SK-N-SH treated with all-trans-retinoic acid at 6 μM for 48 hours (cell line): ENCODE measurements at regions not wholly inside any gene's neighbourhood (a gene's known extent, or its start where the extent isn't known, plus 50 kb on each side); places are given as distances from the start of the nearest gene placed in this dataset.

Experiments
- ATAC-seq: fragments of 200-7000 bp; cut with Tn5 transposase; 3 replicates; pipeline ENCODE4 v1.9.1; 2020; ENCODE audit warnings: mild to moderate bottlenecking, moderate library complexity
- ARNTL ChIP-seq: fragments of 450-650 bp; formaldehyde crosslinking; IDR thresholded peaks from 2 replicates; pipeline ENCODE4 v1.5.0; 2020; ENCODE audit warnings: low read depth, mild to moderate bottlenecking, moderate library complexity, borderline replicate concordance
- BACH2 ChIP-seq: fragments of 250-450 bp; sonication (Bioruptor Pico); IDR thresholded peaks from 2 replicates; pipeline ENCODE4 v1.9.0; 2021; ENCODE audit warnings: mild to moderate bottlenecking, borderline replicate concordance
- CREB5 ChIP-seq: fragments of 250-450 bp; sonication (Bioruptor Pico); IDR thresholded peaks from 2 replicates; pipeline ENCODE4 v1.5.1; 2020; ENCODE audit warnings: low read depth, mild to moderate bottlenecking, moderate library complexity
- CSDC2 ChIP-seq: fragments of 250-450 bp; sonication (Bioruptor Pico); IDR thresholded peaks from 2 replicates; pipeline ENCODE4 v1.5.0; 2020; ENCODE audit warnings: mild to moderate bottlenecking, moderate library complexity
- CSRNP3 ChIP-seq: fragments of 250-450 bp; sonication (Bioruptor Pico); IDR thresholded peaks from 2 replicates; pipeline ENCODE4 v1.5.1; 2021; ENCODE audit warnings: mild to moderate bottlenecking, moderate library complexity
- ESRRG ChIP-seq: fragments of 250-450 bp; sonication (Bioruptor Pico); IDR thresholded peaks from 2 replicates; pipeline ENCODE4 v1.6.1; 2021; ENCODE audit warnings: mild to moderate bottlenecking
- GLIS3 ChIP-seq: fragments of 250-450 bp; sonication (Bioruptor Pico); IDR thresholded peaks from 2 replicates; pipeline ENCODE4 v1.5.0; 2020; ENCODE audit warnings: mild to moderate bottlenecking, moderate library complexity
- ISL1 ChIP-seq: fragments of 250-450 bp; sonication (Bioruptor Pico); IDR thresholded peaks from 2 replicates; pipeline ENCODE4 v2.1.2; 2022; ENCODE audit warnings: mild to moderate bottlenecking, moderate library complexity
- OSR1 ChIP-seq: fragments of 250-450 bp; sonication (Bioruptor Pico); IDR thresholded peaks from 2 replicates; pipeline ENCODE4 v1.8.0; 2022; ENCODE audit warnings: moderate library complexity, mild to moderate bottlenecking, inconsistent platforms
- POU6F1 ChIP-seq: fragments of 250-450 bp; sonication (Bioruptor Pico); IDR thresholded peaks from 2 replicates; pipeline ENCODE4 v1.8.0; 2021; ENCODE audit warnings: low read depth, mild to moderate bottlenecking, moderate library complexity, borderline replicate concordance
- PPARA ChIP-seq: fragments of 250-450 bp; sonication (Bioruptor Pico); IDR thresholded peaks from 2 replicates; pipeline ENCODE4 v1.5.0; 2020; ENCODE audit warnings: mild to moderate bottlenecking, borderline replicate concordance
- RARB ChIP-seq: fragments of 250-450 bp; sonication (Bioruptor Pico); IDR thresholded peaks from 2 replicates; pipeline ENCODE4 v1.8.0; 2021; ENCODE audit warnings: mild to moderate bottlenecking, moderate library complexity
- SNAI2 ChIP-seq: fragments of 250-450 bp; sonication (Bioruptor Pico); IDR thresholded peaks from 2 replicates; pipeline ENCODE4 v1.5.0; 2020; ENCODE audit warnings: mild to moderate bottlenecking, moderate library complexity
- TCF4 ChIP-seq: fragments of 250-450 bp; sonication (Bioruptor Pico); IDR thresholded peaks from 2 replicates; pipeline ENCODE4 v1.8.0; 2021; ENCODE audit warnings: mild to moderate bottlenecking, moderate library complexity, borderline replicate concordance
- TOX ChIP-seq: fragments of 250-450 bp; sonication (Bioruptor Pico); IDR thresholded peaks from 2 replicates; pipeline ENCODE4 v1.8.0; 2021; ENCODE audit warnings: mild to moderate bottlenecking, moderate library complexity, borderline replicate concordance
- ZFP3 ChIP-seq: fragments of 250-450 bp; sonication (Bioruptor Pico); IDR thresholded peaks from 2 replicates; pipeline ENCODE4 v1.5.0; 2020; ENCODE audit warnings: mild to moderate bottlenecking, moderate library complexity
- ZFP30 ChIP-seq: fragments of 450-650 bp; formaldehyde crosslinking; IDR thresholded peaks from 2 replicates; pipeline ENCODE4 v1.5.0; 2022; ENCODE audit warnings: mild to moderate bottlenecking, moderate library complexity
- ZNF565 ChIP-seq: fragments of 450-650 bp; formaldehyde crosslinking; conservative IDR thresholded peaks from 2 replicates; pipeline ENCODE4 v1.5.0; 2020; ENCODE audit warnings: low read depth, mild to moderate bottlenecking, moderate library complexity
- ZNF70 ChIP-seq: fragments of 450-650 bp; formaldehyde crosslinking; IDR thresholded peaks from 2 replicates; pipeline ENCODE4 v1.5.0; 2020; ENCODE audit warnings: mild to moderate bottlenecking, moderate library complexity
- TF ChIP-seq, protein P1 (sequence below): fragments of 250-450 bp; sonication (Bioruptor Pico); IDR thresholded peaks from 2 replicates; pipeline ENCODE4 v1.5.0; 2020; ENCODE audit warnings: mild to moderate bottlenecking, moderate library complexity

GRCh38 chr2:221044781-221045180 lies 527.3 kb downstream of the EPHA4 start (continued):
- TF ChIP-seq POU6F1 (CRISPR knock-in tag), result no peak
- TF ChIP-seq TOX, result no peak
- TF ChIP-seq CSDC2 (CRISPR knock-in tag), result no peak
- no peak for TF ChIP-seq TCF4 (CRISPR knock-in tag)
- TF ChIP-seq, all 23 proteins: peak for 0

DNA sequence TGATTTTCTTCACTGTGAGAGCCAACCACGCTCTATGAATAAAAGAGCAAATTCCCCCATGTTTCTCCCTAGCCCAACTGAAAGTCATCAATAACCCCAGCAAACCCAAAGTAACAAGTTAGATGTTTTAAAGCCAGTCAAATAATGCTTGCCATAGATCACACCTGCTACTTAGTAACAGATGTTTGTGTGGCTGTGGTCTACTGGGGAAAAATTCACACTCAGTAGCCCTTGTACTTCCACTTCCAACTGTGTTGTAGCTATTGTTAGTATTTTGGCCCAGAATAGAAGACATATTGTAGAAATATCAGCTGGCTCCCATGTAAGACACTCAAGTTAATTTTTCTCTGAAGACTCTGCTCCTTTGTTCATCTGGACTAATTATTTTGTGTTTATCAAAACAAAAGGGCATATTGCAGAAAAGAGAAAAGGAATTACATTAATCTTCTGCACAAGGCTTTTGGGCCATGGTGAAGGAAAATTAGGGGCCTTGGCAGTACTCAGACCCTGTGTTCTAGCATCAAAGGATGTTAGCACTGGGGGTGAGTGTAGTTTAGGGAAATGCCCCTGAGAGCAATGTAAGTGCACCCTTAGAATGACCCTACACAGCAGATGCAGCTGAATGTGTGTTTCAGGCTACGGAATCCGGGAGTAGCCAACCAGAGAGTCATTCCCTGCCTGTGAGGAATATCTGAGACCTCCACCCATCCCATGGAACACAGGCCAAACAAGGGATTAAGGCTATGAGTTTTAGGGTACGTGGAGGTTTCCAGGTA lies 521.9 kb downstream of the EPHA4 start:
- no peak for TF ChIP-seq CSRNP3 (CRISPR knock-in tag)
- no peak for TF ChIP-seq SNAI2 (CRISPR knock-in tag)
- no peak for TF ChIP-seq BACH2 (CRISPR knock-in tag)
- no peak for TF ChIP-seq POU6F1 (CRISPR knock-in tag)
- no peak for TF ChIP-seq TOX
- no peak for TF ChIP-seq ZFP3 (CRISPR knock-in tag)
- no peak for TF ChIP-seq ARNTL (CRISPR knock-in tag)
- TF ChIP-seq TCF4 (CRISPR knock-in tag), result no peak
- TF ChIP-seq ESRRG (CRISPR knock-in tag), result no peak
- TF ChIP-seq PPARA (CRISPR knock-in tag), result no peak
- no peak for TF ChIP-seq ZNF70 (CRISPR knock-in tag)
- TF ChIP-seq GLIS3 (CRISPR knock-in tag), result no peak
- TF ChIP-seq ZFP30 (CRISPR knock-in tag), result no peak
- TF ChIP-seq OSR1 (CRISPR knock-in tag), result no peak
- no peak for TF ChIP-seq CSDC2 (CRISPR knock-in tag)
- no peak for TF ChIP-seq RARB
- TF ChIP-seq ZNF565 (CRISPR knock-in tag), result no peak
- TF ChIP-seq ISL1 (CRISPR knock-in tag), result no peak
- TF ChIP-seq, protein P1, sequence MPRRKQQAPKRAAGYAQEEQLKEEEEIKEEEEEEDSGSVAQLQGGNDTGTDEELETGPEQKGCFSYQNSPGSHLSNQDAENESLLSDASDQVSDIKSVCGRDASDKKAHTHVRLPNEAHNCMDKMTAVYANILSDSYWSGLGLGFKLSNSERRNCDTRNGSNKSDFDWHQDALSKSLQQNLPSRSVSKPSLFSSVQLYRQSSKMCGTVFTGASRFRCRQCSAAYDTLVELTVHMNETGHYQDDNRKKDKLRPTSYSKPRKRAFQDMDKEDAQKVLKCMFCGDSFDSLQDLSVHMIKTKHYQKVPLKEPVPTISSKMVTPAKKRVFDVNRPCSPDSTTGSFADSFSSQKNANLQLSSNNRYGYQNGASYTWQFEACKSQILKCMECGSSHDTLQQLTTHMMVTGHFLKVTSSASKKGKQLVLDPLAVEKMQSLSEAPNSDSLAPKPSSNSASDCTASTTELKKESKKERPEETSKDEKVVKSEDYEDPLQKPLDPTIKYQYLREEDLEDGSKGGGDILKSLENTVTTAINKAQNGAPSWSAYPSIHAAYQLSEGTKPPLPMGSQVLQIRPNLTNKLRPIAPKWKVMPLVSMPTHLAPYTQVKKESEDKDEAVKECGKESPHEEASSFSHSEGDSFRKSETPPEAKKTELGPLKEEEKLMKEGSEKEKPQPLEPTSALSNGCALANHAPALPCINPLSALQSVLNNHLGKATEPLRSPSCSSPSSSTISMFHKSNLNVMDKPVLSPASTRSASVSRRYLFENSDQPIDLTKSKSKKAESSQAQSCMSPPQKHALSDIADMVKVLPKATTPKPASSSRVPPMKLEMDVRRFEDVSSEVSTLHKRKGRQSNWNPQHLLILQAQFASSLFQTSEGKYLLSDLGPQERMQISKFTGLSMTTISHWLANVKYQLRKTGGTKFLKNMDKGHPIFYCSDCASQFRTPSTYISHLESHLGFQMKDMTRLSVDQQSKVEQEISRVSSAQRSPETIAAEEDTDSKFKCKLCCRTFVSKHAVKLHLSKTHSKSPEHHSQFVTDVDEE, result no peak
- no peak for ATAC-seq

- ATAC-seq, result no peak
- TF ChIP-seq OSR1 (CRISPR knock-in tag) (no peak), POU6F1 (CRISPR knock-in tag) (no peak), ZFP3 (CRISPR knock-in tag) (no peak), CSRNP3 (CRISPR knock-in tag) (no peak), BACH2 (CRISPR knock-in tag) (no peak), CREB5 (no peak), SNAI2 (CRISPR knock-in tag) (no peak), GLIS3 (CRISPR knock-in tag) (no peak)
Measured at GRCh38 chr2:221051162-221051561, 520.9 kb downstream of the EPHA4 start.
